RKO (cell line): ENCODE measurements at regions not wholly inside any gene's neighbourhood (a gene's known extent, or its start where the extent isn't known, plus 50 kb on each side); places are given as distances from the start of the nearest gene placed in this dataset.

Experiments used
- DNase-seq: peaks from one replicate; pipeline ENCODE4 v3.0.0-alpha.2; 2016; ENCODE audit warnings: low spot score

DNA sequence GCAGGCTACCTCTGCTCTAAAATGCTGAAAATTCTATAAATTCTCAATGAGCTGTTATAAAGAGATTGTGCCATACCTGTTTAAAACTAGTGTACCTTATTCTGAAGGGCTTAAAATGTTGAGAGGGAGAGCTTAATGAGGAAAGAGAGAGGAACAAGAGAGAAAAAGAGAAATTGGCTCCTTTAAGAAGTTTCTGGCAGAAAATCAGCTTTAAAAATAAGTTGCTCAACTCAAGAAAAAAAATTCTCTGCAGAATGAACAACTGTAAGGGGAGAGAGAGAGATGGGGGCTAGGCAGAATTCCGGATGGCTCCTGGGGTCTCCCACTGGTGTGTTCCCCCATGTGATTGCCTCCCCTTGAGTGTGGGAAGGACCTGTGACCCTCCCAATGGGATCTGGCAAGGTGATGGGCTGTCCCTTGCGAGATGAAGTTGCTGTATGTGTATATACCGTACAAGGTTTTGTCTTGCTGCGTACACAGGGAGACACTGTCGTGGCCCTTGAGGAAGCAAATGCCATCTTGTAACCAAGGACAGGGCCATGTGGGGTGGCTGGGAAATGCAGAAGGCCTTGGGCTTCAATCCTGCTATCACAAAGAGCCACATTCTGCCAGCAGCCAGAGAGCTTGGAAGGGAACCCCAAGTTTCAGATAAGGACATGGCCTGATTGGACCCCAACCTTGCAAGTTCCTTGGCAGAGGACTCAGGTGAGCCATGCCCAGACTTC, 64.3 kb upstream of the S1PR3 start:
- DNase-seq: no peak

DNA sequence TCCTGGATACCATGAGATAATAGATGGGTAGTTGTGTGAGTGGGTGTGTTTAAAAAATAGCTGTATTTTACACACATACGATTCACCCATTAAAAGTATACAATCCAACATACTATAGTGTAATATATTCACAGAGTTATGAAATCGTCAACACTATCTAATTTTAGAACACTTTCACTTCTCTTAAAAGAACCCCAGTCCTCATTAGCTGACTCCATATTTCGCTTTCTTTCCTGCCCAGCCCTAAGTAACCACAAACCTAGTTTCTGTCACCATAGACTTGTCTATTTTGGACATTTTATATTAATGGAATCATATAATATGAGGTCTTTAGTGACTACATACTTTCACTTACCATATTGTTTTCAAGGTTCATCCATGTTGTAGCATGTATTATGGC, 63.8 kb upstream of the S1PR3 start:
- no peak for DNase-seq

DNA sequence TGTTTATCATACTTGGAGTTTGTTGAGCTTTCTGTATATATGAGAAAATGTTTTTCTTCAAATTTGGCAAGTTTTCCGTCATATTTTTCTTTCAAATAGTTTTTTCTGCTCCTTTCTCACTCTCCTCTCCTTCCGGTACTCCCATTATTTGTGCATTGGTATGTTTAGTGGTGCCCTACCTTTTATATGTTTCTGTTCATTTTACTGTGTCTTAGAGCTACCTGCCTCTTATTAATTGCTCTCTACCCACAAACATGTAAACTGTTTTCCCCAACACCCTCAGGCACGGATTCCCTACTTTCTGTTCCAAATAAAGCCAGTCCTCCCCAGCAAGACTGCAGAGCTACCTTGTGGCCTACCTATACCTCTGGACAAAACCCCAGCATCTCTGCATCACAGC, 60.6 kb upstream of the S1PR3 start:
- DNase-seq: no peak

DNA sequence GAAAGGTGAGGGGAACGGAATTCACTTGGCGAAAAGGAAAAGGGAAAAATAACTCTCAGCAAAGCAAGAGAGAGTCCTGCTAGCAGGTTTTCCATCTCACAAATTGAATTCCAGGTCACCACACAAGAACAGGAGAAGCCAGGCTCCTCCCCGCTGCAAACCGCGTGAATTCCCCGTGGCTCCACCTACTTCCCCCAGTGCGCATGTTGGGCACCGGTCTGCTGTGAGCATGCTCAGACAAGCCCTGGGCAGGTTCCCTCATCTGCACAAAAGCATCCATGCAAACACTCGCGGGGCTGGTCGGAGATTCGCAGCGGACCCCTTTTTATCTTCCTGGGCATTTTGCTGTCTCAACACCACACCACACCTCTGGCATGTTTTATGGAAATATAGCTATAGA, 58.5 kb upstream of the S1PR3 start:
- no peak for DNase-seq

DNA sequence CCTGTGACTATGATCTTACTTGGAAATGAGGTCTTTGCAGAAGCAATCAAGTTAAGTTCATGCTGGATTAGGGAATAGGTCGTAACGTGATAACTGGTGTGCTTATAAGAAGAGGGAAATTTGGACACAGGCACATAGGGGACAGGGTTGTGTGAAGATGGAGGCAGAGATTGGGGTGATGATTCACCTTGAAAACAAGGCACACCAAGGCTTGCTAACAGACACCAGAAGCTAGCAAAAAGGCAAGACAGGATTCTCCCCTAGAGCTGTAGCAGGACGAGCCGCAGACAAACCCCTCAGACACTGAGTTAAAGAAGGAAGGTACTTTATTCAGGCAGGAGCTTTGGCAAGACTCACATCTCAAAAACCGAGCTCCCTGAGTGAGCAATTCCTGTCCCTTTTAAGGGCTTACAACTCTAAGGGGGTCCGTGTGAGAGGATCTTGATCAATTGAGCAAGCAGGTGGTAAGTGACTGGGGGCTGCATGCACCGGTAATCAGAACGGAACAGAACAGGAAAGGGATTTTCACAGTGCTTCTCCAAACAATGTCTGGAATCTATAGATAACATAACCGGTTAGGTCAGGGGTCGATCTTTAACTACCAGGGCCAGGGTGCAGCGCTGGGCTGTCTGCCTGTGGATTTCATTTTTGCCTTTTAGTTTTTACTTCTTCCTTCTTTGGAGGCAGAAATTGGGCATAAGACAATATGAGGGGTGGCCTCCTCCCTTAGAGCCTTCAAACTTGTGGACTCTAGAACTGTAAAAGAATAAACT, 57.5 kb upstream of the S1PR3 start:
- no peak for DNase-seq

DNA sequence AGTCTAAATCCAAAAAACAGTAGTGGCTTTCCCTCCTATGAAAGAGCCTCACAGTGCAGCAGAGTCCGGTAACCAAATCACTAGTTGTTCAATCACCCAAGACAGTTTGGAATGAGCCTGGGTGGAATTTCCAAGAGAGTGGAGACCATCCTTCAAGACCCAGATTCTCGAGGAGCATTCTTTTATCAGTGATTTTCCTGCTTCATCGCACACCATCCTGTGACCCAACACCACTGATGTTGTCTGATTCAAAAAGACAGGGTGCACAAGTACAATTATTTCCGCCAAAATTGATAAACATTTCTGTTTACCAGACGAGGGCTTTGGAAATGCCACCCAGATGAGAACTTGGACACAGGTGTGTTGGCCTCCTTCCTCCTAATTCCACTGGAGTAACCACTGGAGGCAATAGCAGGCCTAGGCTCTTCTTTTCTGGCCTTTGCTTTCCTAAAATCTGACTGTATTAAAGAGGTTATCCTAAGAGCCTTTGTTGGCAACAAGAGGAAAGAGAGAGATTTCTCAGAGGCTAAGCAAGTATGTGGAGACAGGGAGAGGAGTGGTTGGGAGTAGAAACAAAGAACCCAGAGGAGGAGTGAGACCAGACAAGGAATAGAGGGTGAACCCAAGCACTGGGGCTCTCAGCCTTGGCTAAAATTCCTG, 56.3 kb upstream of the S1PR3 start:
- DNase-seq: no peak

DNA sequence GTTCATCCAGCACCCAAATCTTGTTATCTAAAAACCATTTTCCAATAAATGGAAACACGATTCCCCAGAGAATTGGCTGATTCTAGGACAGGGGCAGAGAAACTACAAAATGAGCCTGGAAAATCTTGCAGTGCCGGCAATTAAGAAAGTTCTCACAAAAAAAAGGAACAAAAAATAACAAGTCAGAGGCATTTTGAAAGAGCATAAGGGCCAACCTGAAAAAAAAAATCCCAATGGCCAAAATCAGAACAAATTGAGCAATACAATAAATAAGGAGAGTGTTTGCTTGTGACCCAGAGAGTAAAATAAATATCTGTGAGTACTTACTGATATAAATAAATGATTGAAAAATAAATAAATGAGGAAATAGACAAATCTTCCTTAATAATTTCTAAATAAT, 55.1 kb upstream of the S1PR3 start:
- DNase-seq: no peak

DNA sequence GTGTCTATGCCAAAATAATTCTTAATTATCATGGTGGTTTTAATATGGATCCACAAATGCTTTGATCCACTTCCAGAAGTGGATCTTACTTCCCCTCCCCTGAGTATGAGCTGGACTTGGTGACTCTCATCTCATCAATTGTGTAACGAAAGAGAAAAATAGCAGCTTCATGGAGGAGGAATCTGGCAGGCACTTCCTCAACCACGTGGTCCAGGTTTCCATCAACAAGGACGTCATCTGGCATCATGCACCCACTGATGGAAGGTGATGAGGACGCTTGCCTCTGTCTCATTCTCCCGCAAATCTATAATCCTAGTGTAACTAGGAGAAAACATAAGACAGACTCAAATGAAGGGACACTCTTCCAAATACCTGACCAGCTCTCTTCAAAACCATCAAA, 54.6 kb upstream of the S1PR3 start:
- DNase-seq: no peak

DNA sequence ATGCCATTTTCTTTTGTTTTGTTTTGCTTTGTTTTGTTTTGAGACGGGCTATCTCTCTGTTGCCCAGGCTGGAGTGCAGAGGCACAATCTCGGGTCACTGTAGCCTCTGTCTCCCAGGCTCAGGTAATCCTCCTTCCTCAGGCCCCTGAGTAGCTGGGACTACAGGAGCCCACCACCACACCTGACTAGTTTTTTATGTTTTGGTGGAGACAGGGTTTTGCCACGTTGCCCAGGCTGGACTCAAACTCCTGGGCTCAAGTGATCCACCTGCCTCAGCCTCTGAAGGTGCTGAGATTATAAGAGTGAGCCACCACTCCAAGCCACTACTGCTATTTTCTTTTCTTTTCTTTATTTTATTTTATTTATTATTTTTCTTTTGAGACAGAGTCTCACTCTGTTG, 54.0 kb upstream of the S1PR3 start:
- DNase-seq: no peak

DNA sequence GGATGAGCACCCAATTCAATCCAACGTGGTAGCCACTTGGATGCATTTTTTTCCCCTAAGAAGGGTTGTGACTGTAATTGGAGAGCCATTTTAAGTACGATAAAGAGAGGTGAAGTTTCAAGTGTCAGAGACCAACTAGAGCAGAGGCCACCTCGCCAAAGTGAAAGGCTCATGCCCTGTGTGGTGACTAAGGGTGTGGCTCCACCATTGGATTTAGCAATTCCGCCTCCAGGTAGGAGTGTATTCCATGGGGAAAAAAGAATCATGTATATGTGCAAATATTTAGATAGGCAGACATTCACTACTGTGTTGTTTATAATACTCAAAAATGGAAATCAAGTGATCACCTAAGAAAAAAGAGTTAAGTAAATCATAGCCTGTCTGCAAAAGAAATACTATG, 53.1 kb upstream of the S1PR3 start:
- no peak for DNase-seq
